ENCODE measurements at regions not wholly inside any gene's neighbourhood (a gene's known extent, or its start where the extent isn't known, plus 50 kb on each side); places are given as distances from the start of the nearest gene placed in this dataset.

DNA sequence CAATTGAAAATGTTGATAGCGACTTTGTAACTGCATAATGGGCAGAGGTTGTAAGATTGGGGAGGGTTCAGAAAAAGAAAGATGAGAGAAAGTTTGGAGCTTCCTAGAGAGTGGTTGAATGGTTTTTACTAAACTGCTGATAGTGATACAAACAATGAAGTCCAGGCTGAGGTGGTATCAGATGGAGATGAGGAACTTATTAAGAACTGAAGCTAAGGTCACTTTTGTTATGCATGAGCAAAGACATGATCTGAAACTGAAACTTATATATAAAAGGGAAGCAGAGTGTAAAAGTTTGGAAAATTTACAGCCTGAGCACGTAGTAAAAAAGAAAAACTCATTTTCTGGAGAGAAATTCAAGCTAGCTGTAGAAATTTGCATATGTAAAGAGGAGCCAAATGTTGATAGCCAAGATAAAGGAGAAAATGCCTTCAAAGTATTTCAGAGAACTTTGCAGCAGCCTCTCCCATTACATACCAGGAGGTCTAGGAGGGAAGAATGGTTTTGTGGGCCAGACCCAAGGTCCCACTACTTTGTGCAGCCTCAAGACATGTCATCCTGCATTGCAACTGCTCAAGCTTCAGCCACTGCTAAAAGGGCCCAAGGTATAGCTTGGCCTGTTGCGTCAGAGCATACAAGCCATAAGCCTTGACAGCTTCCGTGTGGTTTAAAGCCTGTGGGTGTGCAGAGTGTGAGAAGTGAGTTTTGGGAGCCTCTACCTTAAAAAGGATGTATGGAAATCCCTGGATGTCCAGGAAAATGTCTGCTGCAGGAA lies 843.9 kb downstream of the AMY1C start:
- CTCF ChIA-PET, result no interaction called here

DNA sequence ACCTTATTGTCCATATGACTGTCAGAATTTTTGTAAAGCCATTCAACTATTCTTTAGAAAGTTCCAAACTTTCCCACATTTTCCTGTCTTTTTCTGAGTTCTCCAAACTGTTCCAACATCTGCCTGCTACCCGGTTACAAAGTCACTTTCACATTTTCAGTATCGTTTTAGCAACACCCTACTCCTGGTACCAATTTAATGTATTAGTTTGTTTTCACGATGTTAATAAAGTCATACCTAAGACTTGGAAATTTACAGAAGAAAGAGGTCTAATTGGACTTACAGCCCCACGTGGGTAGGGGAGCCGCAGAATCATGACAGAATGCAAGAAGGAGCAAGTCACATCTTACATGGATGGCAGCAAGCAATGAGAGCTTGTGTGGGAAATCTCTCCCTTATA lies 867.8 kb downstream of the AMY1C start:
- H3K27ac Mint-ChIP-seq, result no peak overlapping the region
- DNase-seq (no peak), ATAC-seq (ENCODE audit: low read depth) (no peak)
- no peaks in the 10 kb centered on the region for H3K4me1 Mint-ChIP-seq
- TF ChIP-seq, protein P1, sequence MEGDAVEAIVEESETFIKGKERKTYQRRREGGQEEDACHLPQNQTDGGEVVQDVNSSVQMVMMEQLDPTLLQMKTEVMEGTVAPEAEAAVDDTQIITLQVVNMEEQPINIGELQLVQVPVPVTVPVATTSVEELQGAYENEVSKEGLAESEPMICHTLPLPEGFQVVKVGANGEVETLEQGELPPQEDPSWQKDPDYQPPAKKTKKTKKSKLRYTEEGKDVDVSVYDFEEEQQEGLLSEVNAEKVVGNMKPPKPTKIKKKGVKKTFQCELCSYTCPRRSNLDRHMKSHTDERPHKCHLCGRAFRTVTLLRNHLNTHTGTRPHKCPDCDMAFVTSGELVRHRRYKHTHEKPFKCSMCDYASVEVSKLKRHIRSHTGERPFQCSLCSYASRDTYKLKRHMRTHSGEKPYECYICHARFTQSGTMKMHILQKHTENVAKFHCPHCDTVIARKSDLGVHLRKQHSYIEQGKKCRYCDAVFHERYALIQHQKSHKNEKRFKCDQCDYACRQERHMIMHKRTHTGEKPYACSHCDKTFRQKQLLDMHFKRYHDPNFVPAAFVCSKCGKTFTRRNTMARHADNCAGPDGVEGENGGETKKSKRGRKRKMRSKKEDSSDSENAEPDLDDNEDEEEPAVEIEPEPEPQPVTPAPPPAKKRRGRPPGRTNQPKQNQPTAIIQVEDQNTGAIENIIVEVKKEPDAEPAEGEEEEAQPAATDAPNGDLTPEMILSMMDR (IDR thresholded peaks at IDR 0.05), result no peak
- H3K27me3 Mint-ChIP-seq, result no peaks in the 10 kb centered on the region
- ChIA-PET POLR2A (no interaction called here), CTCF (no interaction called here)
- H3K9me3 Mint-ChIP-seq, result peaks cover 14% of the 10 kb centered on the region
- no peak overlapping the region for H3K4me3 Mint-ChIP-seq
- intact Hi-C loops (cut with micrococcal nuclease), result no loop called here
- no peaks in the 10 kb centered on the region for H3K36me3 Mint-ChIP-seq (ENCODE audit: low read depth)

More for the DNA sequence above, 843.9 kb downstream of the AMY1C start:
- Mint-ChIP-seq H3K4me3 (peak overlapping the region; percentile 32), H3K9me3 (peaks cover 2% of the 10 kb centered on the region), H3K36me3 (ENCODE audit: low read depth) (no peaks in the 10 kb centered on the region), H3K4me1 (peaks cover 26% of the 10 kb centered on the region), H3K27ac (peak overlapping the region; percentile 91), H3K27me3 (no peaks in the 10 kb centered on the region)
- ATAC-seq (ENCODE audit: low read depth), result peak; percentile 78
- TF ChIP-seq, protein P1 (IDR thresholded peaks at IDR 0.05), result no peak
- intact Hi-C loops (cut with micrococcal nuclease), result loop anchor here (1.0 to 2.0 kb wide), 3 partner anchors 113 to 172 kb away; no protein-coding TSS in a partner anchor
- DNase-seq, result no peak
- POLR2A ChIA-PET, result interaction anchor here (0.8 kb wide), 1 partner anchor 169 kb away, joined by 3 read pairs; no protein-coding TSS in a partner anchor

DNA sequence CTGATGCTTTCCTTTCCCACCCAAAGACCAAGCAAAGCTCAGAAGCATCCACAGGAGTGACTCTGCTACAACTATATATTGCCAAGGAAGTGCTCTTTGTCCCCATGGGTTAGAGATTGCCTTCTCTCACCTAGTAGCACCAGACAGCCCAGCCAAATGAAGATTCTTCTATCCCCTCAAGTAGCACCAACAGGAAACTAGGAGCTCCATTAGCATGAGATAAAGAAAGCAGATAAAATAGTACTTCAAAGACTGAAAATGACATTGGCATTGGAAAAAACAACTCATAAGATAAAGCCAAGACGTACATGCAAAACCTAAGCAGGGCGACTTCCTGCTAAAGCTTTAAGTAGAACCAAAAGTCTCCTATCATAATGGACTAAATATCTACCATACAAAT lies 871.5 kb downstream of the AMY1C start:
- DNase-seq (no peak), ATAC-seq (ENCODE audit: low read depth) (no peak)
- H3K27ac Mint-ChIP-seq, result no peak overlapping the region
- H3K27me3 Mint-ChIP-seq, result no peaks in the 10 kb centered on the region
- no peak overlapping the region for H3K4me3 Mint-ChIP-seq
- H3K4me1 Mint-ChIP-seq, result no peaks in the 10 kb centered on the region
- intact Hi-C loops (cut with micrococcal nuclease), result no loop called here
- TF ChIP-seq, protein P1 (IDR thresholded peaks at IDR 0.05), result no peak
- ChIA-PET POLR2A (no interaction called here), CTCF (no interaction called here)
- peaks cover 8% of the 10 kb centered on the region for H3K9me3 Mint-ChIP-seq
- H3K36me3 Mint-ChIP-seq (ENCODE audit: low read depth), result no peaks in the 10 kb centered on the region

DNA sequence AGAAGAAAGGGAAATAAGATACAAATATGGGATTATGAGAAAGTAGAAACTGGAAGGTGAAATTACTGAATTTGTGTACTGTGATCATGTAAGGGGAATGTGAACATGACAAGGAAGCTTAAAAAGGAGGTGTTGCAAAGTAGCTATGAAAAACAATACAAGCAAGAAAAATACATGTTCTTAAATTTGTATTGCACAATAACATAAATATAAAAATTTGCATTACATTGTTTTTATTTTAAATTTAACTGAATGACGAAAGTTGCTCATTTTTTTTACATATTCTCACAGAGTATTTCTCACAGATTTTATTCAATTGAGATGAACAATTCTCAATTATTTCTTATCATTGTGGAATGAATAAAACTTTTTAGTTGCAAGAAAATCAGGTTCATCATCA lies 874.8 kb downstream of the AMY1C start:
- intact Hi-C loops (cut with micrococcal nuclease), result no loop called here
- TF ChIP-seq, protein P1 (IDR thresholded peaks at IDR 0.05), result no peak
- no peak overlapping the region for H3K4me3 Mint-ChIP-seq
- ATAC-seq (ENCODE audit: low read depth) (no peak), DNase-seq (no peak)
- no peak overlapping the region for H3K27ac Mint-ChIP-seq
- no peaks in the 10 kb centered on the region for H3K36me3 Mint-ChIP-seq (ENCODE audit: low read depth)
- ChIA-PET CTCF (no interaction called here), POLR2A (no interaction called here)
- H3K9me3 Mint-ChIP-seq, result peaks cover 3% of the 10 kb centered on the region
- peaks cover 3% of the 10 kb centered on the region for H3K4me1 Mint-ChIP-seq
- H3K27me3 Mint-ChIP-seq, result no peaks in the 10 kb centered on the region

DNA sequence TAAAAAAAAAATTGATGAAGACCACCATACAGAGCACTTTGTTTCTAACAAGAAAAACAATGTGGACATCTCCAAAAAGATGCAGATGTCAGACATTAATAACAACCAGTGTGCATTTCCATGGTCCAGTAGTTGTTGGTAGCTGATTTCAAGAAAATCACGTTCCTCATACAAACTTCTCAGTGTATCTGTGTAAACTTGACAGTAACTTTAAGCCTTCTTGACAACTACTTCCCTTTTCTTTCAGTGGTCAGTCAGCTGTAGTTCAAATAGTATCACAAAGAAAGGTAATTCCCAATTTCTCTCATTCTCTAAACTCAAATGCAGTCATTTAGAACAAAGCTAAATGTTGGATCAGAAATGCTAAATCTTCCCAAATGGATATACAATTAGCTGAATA lies 879.9 kb downstream of the AMY1C start:
- H3K27ac Mint-ChIP-seq, result no peak overlapping the region
- H3K4me3 Mint-ChIP-seq, result no peak overlapping the region
- intact Hi-C loops (cut with micrococcal nuclease), result no loop called here
- peaks cover 7% of the 10 kb centered on the region for H3K4me1 Mint-ChIP-seq
- TF ChIP-seq, protein P1 (IDR thresholded peaks at IDR 0.05), result no peak
- ATAC-seq (ENCODE audit: low read depth) (no peak), DNase-seq (no peak)
- ChIA-PET POLR2A (no interaction called here), CTCF (no interaction called here)
- H3K27me3 Mint-ChIP-seq, result no peaks in the 10 kb centered on the region
- H3K36me3 Mint-ChIP-seq (ENCODE audit: low read depth), result no peaks in the 10 kb centered on the region
- H3K9me3 Mint-ChIP-seq, result no peaks in the 10 kb centered on the region

All from activated B cell treated with CpG ODN at 0.5 μM for 24 hours (primary cell).